ENCODE measurements at regions not wholly inside any gene's neighbourhood (a gene's known extent, or its start where the extent isn't known, plus 50 kb on each side); places are given as distances from the start of the nearest gene placed in this dataset.

GRCh38 chr5:24904981-24905517 lies 260.3 kb upstream of the CDH10 start:
- TF ChIP-seq CTCF (IDR thresholded peaks at IDR 0.05) (no peak), POLR2A (IDR thresholded peaks at IDR 0.05) (no peak)

Data from lower leg skin (tissue), 3 donors.